ENCODE measurements at regions not wholly inside any gene's neighbourhood (a gene's known extent, or its start where the extent isn't known, plus 50 kb on each side); places are given as distances from the start of the nearest gene placed in this dataset.

GRCh38 chr2:172300851-172301250 is 126.5 kb upstream of the ITGA6 start:
- TF ChIP-seq, protein P1, sequence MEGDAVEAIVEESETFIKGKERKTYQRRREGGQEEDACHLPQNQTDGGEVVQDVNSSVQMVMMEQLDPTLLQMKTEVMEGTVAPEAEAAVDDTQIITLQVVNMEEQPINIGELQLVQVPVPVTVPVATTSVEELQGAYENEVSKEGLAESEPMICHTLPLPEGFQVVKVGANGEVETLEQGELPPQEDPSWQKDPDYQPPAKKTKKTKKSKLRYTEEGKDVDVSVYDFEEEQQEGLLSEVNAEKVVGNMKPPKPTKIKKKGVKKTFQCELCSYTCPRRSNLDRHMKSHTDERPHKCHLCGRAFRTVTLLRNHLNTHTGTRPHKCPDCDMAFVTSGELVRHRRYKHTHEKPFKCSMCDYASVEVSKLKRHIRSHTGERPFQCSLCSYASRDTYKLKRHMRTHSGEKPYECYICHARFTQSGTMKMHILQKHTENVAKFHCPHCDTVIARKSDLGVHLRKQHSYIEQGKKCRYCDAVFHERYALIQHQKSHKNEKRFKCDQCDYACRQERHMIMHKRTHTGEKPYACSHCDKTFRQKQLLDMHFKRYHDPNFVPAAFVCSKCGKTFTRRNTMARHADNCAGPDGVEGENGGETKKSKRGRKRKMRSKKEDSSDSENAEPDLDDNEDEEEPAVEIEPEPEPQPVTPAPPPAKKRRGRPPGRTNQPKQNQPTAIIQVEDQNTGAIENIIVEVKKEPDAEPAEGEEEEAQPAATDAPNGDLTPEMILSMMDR (IDR thresholded peaks at IDR 0.05): no peak
- TF ChIP-seq REST (IDR thresholded peaks at IDR 0.05; ENCODE audit: insufficient read depth in 1 of 2, low read depth in 2 of 2, low read length in 1 of 2) (no peak), POLR2AphosphoS5 (IDR thresholded peaks at IDR 0.05; ENCODE audit: low read depth, low read length) (no peak), SIN3A (IDR thresholded peaks at IDR 0.05; ENCODE audit: borderline replicate concordance, insufficient read depth, low read depth, low read length) (no peak)

Data from Panc1 (cell line).